ENCODE measurements at regions not wholly inside any gene's neighbourhood (a gene's known extent, or its start where the extent isn't known, plus 50 kb on each side); places are given as distances from the start of the nearest gene placed in this dataset.

GRCh38 chr5:67335426-67335825 lies 138.8 kb upstream of the CD180 start:
- DNase-seq (ENCODE audit: low spot score): no peak
- H3K4me3 ChIP-seq: no peak overlapping the region
- no peaks in the 10 kb centered on the region for H3K36me3 ChIP-seq
- H3K9me3 ChIP-seq: peaks cover 0 to 8% of the 10 kb centered on the region in 2 donors
- H3K4me1 ChIP-seq: no peaks in the 10 kb centered on the region
- H3K27me3 ChIP-seq: no peaks in the 10 kb centered on the region
- H3K27ac ChIP-seq: no peak overlapping the region
- no peak for TF ChIP-seq CTCF (IDR thresholded peaks at IDR 0.05)

- H3K27ac ChIP-seq: no peak overlapping the region
- TF ChIP-seq CTCF (IDR thresholded peaks at IDR 0.05): no peak
- H3K36me3 ChIP-seq: no peaks in the 10 kb centered on the region
- H3K9me3 ChIP-seq: peaks cover 0 to 9% of the 10 kb centered on the region in 2 donors
- H3K27me3 ChIP-seq: no peaks in the 10 kb centered on the region
- no peak for DNase-seq (ENCODE audit: low spot score)
- no peak overlapping the region for H3K4me3 ChIP-seq
- no peaks in the 10 kb centered on the region for H3K4me1 ChIP-seq
These were observed 137.8 kb upstream of the CD180 start for GRCh38 chr5:67334373-67334772.

- Histone ChIP-seq H3K27ac (no peak overlapping the region), H3K4me1 (no peaks in the 10 kb centered on the region), H3K9me3 (peaks cover 0 to 9% of the 10 kb centered on the region in 2 donors), H3K36me3 (no peaks in the 10 kb centered on the region), H3K27me3 (no peaks in the 10 kb centered on the region), H3K4me3 (no peak overlapping the region)
- no peak for DNase-seq (ENCODE audit: low spot score)
- TF ChIP-seq CTCF (IDR thresholded peaks at IDR 0.05): no peak
These were observed 136.6 kb upstream of the CD180 start for GRCh38 chr5:67333171-67333570.

- H3K27me3 ChIP-seq: no peaks in the 10 kb centered on the region
- no peaks in the 10 kb centered on the region for H3K4me1 ChIP-seq
- no peaks in the 10 kb centered on the region for H3K36me3 ChIP-seq
- TF ChIP-seq CTCF (IDR thresholded peaks at IDR 0.05): no peak
- no peak for DNase-seq (ENCODE audit: low spot score)
- no peak overlapping the region for H3K4me3 ChIP-seq
- peaks cover 0 to 9% of the 10 kb centered on the region in 2 donors for H3K9me3 ChIP-seq
- H3K27ac ChIP-seq: no peak overlapping the region
These were observed 134.8 kb upstream of the CD180 start for GRCh38 chr5:67331296-67331925.

- DNase-seq (ENCODE audit: low spot score): no peak
- no peak for TF ChIP-seq CTCF (IDR thresholded peaks at IDR 0.05)
- Histone ChIP-seq H3K27me3 (no peaks in the 10 kb centered on the region), H3K4me1 (peaks cover 0 to 7% of the 10 kb centered on the region in 2 donors), H3K9me3 (no peaks in the 10 kb centered on the region), H3K27ac (no peak overlapping the region), H3K4me3 (no peak overlapping the region), H3K36me3 (no peaks in the 10 kb centered on the region)
These were observed 123.5 kb upstream of the CD180 start for GRCh38 chr5:67319935-67320725.

All from right atrium auricular region (tissue), 2 donors.